Activated T-cell treated with anti-CD3 and anti-CD28 coated beads, Interleukin-2, amount 50 U/mL, for 72 hours (primary cell): ENCODE measurements at regions not wholly inside any gene's neighbourhood (a gene's known extent, or its start where the extent isn't known, plus 50 kb on each side); places are given as distances from the start of the nearest gene placed in this dataset.

ENCODE experiments used
- ATAC-seq, 2 donors: fragments of 150-1000 bp; cut with Tn5 transposase; replicated peaks in 1 of 2; 2 replicates each; pipeline ENCODE4 v1.10.0; 2021; ENCODE audit warnings: moderate library complexity in 2 of 2, mild to moderate bottlenecking in 1 of 2
- DNase-seq, 2 donors: peaks; one replicate each; pipeline ENCODE4 v3.0.0; 2021 to 2022; ENCODE audit warnings: mixed read lengths in 1 of 2
- H3K27ac Mint-ChIP-seq: one replicate; pipeline ENCODE4 v1.8.0; 2022; ENCODE audit warnings: mild to moderate bottlenecking, moderate library complexity, mixed read lengths
- H3K27me3 Mint-ChIP-seq: one replicate; pipeline ENCODE4 v1.8.0; 2022; ENCODE audit warnings: low read depth, mixed read lengths
- H3K36me3 Mint-ChIP-seq, 2 donors: one replicate each; pipeline ENCODE4 v1.8.0; 2022; ENCODE audit warnings: mixed read lengths in 2 of 2, mild to moderate bottlenecking in 1 of 2; ENCODE audit not compliant: insufficient read depth in 2 of 2
- H3K4me1 Mint-ChIP-seq: one replicate; pipeline ENCODE4 v1.8.0; 2022; ENCODE audit warnings: low read depth, mixed read lengths
- H3K4me3 Mint-ChIP-seq, 2 donors: one replicate each; pipeline ENCODE4 v1.8.0; 2022; ENCODE audit warnings: mild to moderate bottlenecking in 2 of 2, mixed read lengths in 2 of 2, moderate library complexity in 2 of 2
- H3K9me3 Mint-ChIP-seq, 2 donors: one replicate each; pipeline ENCODE4 v1.8.0; 2022; ENCODE audit warnings: mixed read lengths in 2 of 2

DNA sequence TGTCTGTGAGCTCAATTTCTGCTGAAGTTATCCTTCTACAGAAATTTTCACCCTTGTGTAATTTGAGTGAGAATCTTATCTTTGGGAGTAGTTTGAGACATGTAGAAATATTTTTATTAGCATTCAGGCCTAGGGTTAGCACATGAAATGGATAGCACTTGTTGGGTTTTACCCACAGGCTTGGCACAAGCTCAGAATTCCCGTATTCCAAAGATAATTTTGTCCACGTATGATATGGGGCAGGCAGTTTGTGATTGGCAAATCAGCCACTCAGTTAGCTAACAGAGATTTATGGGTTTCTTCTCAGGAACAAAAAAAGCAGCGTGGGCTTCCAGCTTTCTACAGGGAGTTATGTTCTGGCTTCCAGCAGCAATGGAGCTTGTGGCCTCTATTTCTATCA, 117.9 kb upstream of the DCAF8L1 start:
- H3K36me3 Mint-ChIP-seq: peaks cover 0 to 1% of the 10 kb centered on the region in 2 donors
- H3K4me1 Mint-ChIP-seq: no peaks in the 10 kb centered on the region
- H3K9me3 Mint-ChIP-seq: peaks cover 0 to 2% of the 10 kb centered on the region in 2 donors
- ATAC-seq: no peak
- H3K4me3 Mint-ChIP-seq: no peak overlapping the region
- H3K27ac Mint-ChIP-seq: no peak overlapping the region
- H3K27me3 Mint-ChIP-seq: no peaks in the 10 kb centered on the region
- no peak for DNase-seq

DNA sequence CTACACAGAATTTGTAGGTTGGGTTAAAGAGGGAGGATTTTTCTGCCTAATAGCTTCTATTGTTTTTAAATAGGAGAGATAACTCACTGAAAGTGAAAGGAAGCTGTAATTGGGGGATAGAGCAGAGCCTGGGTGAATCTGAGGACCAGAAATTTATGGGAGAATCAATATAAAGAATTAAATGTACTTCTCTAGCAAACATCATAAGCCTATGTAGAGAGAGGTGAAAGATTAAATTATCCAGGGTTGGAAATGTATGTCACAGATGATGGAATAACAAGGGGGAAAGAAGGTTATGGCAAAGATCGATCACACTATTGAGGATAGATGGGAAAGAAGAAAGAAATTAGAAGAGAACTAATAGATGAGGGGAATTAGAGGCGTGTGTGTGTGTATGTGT, 104.4 kb upstream of the DCAF8L1 start:
- no peak for ATAC-seq

DNA sequence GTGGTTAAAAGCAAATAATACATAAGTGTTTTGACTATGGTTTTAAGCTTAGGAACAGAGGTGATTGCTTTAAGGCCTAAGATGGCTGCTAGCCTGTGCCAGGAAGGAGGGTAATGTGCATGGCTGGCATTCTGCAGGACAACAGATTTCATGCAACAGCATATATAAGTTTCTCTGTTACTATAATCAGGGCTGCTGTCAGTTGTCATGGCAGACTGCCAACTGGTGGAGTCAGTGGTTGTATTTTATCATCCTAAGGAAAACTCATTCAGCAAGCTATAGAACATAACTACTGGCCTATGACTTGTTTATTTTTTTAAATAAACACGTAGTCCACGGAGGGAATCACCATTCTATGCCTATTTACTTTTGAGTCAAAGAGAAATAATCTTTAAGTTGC, 77.7 kb upstream of the DCAF8L1 start:
- Mint-ChIP-seq H3K27ac (no peak overlapping the region), H3K36me3 (no peaks in the 10 kb centered on the region), H3K9me3 (peaks cover 0 to 1% of the 10 kb centered on the region in 2 donors), H3K4me3 (no peak overlapping the region), H3K4me1 (no peaks in the 10 kb centered on the region), H3K27me3 (no peaks in the 10 kb centered on the region)
- ATAC-seq (no peak), DNase-seq (no peak)

More for the DNA sequence above, 104.4 kb upstream of the DCAF8L1 start:
- no peaks in the 10 kb centered on the region for H3K27me3 Mint-ChIP-seq
- H3K36me3 Mint-ChIP-seq: no peaks in the 10 kb centered on the region
- H3K9me3 Mint-ChIP-seq: peaks cover 0 to 8% of the 10 kb centered on the region in 2 donors
- H3K27ac Mint-ChIP-seq: no peak overlapping the region
- H3K4me3 Mint-ChIP-seq: no peak overlapping the region
- DNase-seq: no peak
- H3K4me1 Mint-ChIP-seq: no peaks in the 10 kb centered on the region

DNA sequence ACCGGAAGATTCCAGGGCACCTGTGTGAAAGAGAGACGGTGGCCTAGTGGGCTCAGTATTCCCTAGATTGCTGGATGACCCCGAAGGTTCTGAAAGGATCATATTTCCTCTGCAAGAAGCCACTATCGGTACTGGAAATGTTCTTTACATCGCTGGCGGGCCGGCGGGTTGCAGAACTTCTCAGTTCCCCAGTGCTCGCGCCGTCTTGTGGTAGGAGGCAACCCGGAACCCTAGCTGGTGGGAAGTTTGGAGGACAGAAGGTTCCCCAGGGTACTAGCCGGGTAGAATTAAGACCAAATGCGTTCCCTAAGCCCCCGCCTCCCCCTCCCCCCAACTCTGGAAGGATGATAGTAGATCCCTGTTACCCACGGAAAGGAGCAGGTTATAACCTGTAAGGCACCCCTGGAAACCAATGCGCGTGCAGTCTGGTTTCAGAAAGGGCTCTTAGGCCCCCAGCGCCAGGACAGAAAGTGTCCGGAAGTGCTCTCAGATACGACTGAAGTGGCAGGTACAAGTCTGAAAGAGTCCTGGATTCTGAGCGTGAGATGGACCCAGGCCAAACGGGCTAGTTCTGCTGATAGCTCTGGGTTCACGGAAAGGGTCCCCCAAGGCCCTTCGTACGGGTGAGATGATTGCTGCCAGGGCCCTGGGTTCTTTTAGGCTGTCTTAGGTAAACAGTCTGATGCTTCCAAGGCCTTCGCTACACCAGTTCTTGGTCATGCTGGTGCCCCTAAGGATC, 61.7 kb upstream of the DCAF8L1 start:
- Mint-ChIP-seq H3K27me3 (no peaks in the 10 kb centered on the region), H3K27ac (no peak overlapping the region), H3K4me1 (no peaks in the 10 kb centered on the region), H3K9me3 (peaks cover 2 to 5% of the 10 kb centered on the region in 2 donors), H3K36me3 (no peaks in the 10 kb centered on the region), H3K4me3 (no peak overlapping the region)
- DNase-seq (no peak), ATAC-seq (no peak)

DNA sequence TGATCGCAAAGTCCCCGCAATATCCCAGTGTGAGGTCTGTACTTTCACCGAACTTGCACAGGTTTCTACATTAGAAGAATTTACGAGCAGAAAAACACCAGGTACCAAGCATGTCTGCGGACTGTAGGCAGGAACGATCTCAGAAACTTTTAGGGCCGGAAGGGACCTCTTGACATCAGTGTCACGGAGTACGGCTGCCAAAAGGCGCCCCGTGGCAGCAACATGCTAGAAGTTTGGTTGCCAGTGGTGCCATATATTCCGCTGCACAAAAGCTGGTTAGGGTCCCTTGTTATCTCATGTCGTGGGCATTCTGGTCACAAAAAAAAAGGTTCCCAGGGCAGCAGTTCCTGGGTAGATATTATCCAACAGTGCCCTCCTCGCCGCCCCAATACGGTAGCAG, 61.0 kb upstream of the DCAF8L1 start:
- Mint-ChIP-seq H3K36me3 (peaks cover 0 to 3% of the 10 kb centered on the region in 2 donors), H3K9me3 (peaks cover 4 to 9% of the 10 kb centered on the region in 2 donors), H3K27me3 (no peaks in the 10 kb centered on the region), H3K4me1 (no peaks in the 10 kb centered on the region), H3K27ac (no peak overlapping the region), H3K4me3 (no peak overlapping the region)
- no peak for ATAC-seq
- DNase-seq: no peak

DNA sequence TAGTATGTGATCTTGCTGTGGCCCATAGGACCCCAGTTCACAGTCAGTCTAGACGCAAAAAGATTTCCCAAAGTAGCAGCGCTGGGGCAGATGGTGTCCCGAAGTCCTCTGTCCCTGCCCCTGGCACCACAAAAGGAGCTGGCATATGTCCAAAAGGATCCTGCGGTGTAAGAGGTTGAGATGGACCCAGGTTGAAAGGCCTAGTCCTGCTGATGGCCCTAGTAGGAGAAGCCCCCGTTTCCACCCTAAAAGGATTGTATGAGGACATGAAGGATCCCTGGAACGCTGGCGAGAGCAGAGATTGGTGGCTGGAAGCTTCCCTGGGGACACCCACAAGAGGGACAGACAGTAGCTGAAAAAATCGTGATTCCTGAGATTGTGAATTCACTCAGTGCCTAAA, 58.0 kb upstream of the DCAF8L1 start:
- ATAC-seq: no peak
- Mint-ChIP-seq H3K36me3 (peaks cover 0 to 3% of the 10 kb centered on the region in 2 donors), H3K4me3 (no peak overlapping the region), H3K9me3 (peaks cover 6 to 10% of the 10 kb centered on the region in 2 donors), H3K4me1 (no peaks in the 10 kb centered on the region), H3K27me3 (no peaks in the 10 kb centered on the region), H3K27ac (no peak overlapping the region)
- DNase-seq: no peak
